GM21526 (cell line): ENCODE measurements at regions not wholly inside any gene's neighbourhood (a gene's known extent, or its start where the extent isn't known, plus 50 kb on each side); places are given as distances from the start of the nearest gene placed in this dataset.

Experiments used
- ATAC-seq: cut with Tn5 transposase; IDR thresholded peaks from one replicate; pipeline ENCODE4 v1.9.1; 2021; ENCODE audit warnings: moderate library complexity; ENCODE audit not compliant: unreplicated experiment, low FRiP score

DNA sequence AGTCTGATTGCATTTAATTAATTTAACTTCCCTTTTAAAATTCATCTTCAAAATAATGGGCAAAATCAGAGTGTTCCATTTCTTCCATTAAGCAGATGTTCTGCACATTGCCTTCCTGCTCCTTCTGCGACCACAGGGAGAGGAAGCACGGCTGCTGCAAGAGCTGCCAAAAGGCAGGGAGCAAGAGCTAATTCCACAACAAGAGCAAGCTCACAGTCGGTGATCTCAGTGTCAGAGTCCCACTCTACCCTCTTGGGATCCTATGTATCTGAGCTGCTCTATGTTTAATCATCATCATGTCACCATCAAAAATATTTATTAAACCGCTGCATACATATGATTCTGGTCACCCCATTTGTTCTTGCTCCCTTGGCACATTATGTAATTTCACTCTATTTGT, 255.3 kb upstream of the CAMK1G start:
- ATAC-seq, result no peak

GRCh38 chr1:209335178-209335577, 248.3 kb upstream of the CAMK1G start:
- peak; percentile 95 for ATAC-seq

- no peak for ATAC-seq
These were observed 242.4 kb upstream of the CAMK1G start for GRCh38 chr1:209341146-209341545.

- ATAC-seq, result no peak
These were observed 241.7 kb upstream of the CAMK1G start for GRCh38 chr1:209341673-209342420.

GRCh38 chr1:209342441-209343175, 240.9 kb upstream of the CAMK1G start:
- no peak for ATAC-seq

DNA sequence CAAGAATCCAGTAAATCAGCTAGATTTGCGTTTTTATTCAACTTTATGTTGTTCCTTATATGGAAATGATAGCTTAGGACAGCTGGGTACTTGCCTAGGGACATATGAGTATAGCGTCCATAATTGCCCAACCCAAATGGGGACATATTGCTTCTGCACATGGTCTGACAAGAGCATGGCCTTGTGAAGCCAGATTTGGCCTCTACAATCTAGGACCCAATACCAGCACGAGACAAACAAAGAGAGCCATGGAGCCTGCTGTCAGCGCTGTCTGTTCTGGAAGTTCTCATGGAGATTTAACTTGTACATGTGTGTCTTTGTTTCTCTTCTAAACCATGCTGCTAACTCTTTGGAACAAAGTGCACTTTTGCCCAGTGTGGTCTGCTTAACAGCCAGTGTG, 240.0 kb upstream of the CAMK1G start:
- ATAC-seq, result no peak

DNA sequence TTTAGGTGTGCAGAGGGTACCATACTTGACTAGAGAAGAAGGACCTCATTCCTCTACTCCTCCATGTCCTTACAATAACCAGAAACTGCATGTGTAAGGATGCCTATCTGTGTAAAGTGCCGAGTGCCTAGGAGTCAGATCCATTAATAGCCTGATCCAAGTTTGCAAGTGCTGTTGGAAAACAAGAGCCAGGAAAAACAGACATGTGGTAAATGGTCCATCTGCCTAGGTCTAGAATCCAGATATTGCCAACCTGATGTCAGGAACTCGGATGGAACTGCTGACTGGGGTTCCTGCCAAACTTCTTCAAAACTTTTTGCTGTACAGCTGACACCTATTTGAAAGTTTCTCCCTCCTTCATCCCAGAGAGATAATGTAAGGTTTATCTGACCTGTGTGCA, 239.4 kb upstream of the CAMK1G start:
- ATAC-seq, result no peak

GRCh38 chr1:209349363-209350308, 233.9 kb upstream of the CAMK1G start:
- ATAC-seq, result no peak

- ATAC-seq, result no peak
These were observed 230.5 kb upstream of the CAMK1G start for GRCh38 chr1:209353053-209353452.

DNA sequence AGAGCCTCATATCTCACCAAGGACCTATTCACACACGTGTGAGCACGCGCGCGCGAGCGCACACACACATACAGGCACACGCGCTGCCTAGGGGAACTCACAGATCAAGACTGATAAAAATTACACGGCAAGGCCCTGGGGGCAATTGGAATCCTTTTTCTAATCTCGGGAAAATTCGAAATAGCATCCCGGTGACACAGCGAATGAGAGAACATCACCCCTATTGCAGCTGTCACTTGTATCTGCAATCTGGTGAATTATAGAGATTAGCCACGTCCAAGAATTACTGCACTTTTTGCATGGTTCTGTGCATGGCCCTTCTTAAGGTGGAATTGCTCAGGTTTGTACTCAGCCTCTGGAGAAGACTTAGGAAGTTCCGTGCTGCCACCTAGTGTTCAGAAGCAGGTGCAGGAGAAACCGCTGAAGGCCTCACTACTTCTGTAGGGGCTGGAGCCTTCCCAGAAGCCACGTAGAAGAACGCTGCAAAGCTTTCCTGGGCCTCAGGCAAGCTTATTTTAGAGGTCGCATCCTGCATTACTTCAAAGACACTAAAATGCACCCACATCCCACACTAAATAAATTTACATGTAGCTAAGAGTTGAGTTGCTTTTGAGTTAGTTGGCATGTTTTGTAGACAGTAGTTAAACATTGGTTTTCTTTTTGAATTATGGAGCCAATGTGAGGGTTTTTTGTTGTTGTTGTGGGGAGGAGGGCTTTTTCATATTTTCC, 229.2 kb upstream of the CAMK1G start:
- peak; percentile 85 for ATAC-seq

DNA sequence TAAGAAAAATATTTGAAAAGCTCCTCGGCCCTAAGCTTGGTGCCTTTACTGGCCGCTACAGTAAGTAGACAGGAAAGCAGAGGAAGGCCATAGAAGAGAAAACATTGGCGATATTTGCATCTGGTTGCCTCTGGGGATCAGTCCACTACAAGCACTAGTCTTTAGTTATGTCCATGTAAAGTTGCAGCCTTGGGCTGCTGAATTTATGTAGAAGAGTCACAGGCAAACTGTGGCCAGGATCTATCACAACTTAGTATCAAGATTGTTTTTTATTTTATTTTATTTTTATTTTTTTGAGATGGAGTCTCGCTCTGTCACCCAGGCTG, 228.7 kb upstream of the CAMK1G start:
- ATAC-seq, result no peak

DNA sequence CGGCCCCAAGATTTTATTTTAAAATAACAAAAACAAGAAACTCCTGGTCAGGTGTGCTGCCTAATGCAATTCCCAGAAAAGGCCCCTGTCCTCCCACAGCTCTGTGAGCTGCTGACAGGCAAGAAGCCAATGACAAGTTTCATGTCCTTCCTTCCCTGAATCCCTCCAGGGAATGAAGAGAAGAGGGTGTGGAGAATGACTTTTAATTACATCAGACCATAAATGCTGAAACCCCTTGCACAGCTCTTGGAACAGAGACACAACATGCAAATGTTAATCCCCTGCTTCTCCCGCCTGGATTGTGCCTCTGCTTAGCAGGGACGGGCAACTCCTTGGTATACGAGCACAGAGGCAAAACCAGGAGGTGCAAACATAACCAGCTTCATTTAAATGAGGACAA, 228.1 kb upstream of the CAMK1G start:
- no peak for ATAC-seq

- ATAC-seq, result no peak
These were observed 226.5 kb upstream of the CAMK1G start for GRCh38 chr1:209356976-209357377.

DNA sequence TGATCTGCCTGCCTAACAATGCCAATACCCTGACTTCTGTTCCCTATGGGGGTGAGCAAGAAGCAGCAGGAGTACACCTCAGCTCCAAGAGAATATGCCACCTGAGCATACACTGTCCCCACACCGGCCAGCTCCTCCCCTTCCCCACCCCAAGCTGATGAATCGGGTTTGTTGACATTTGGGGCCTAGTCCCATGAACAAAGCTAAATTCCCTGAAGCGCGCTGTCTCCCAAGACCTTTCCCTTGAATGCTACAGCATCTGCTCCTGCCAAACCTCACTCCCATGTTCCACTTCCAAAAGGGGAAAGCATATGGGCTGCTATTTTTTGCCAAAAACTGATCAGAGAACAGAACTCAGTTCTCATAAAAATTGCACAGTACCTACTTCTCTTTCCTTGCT, 220.4 kb upstream of the CAMK1G start:
- no peak for ATAC-seq

GRCh38 chr1:209364716-209365115, 218.8 kb upstream of the CAMK1G start:
- ATAC-seq, result no peak

DNA sequence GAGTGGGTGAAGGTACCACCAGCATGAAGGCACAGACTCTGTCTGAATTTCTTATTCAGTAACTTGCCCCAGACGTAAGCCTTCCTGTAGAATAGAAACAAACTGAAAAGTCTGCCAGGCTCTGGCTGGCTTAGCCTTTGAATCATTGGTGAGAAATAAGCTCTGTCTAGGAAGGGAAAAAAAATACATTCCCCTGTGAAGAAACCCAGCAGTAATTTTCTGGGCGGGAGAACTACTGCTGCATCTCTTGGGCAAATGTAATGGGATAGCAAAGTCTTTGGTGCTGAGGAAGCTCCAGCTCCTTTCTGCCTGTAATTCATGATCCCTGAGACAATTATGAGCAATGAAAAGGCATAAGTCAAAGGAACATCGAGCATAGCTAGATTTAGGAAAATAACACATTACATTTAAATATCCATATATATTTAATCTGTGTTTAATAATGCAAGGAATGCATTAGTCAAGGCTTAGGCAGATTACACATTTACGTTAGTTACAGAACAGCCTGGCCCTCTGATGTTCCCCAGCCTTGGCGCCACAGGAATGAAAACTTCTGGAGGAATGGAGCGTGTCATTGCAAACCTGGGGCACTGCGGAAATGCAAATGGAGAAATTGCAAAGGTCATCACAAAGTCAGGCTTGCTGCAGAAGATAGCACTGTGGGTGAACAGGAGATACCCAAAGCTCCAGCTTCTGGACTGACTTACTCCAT, 216.3 kb upstream of the CAMK1G start:
- ATAC-seq, result no peak

GRCh38 chr1:209368864-209369598, 214.5 kb upstream of the CAMK1G start:
- no peak for ATAC-seq

DNA sequence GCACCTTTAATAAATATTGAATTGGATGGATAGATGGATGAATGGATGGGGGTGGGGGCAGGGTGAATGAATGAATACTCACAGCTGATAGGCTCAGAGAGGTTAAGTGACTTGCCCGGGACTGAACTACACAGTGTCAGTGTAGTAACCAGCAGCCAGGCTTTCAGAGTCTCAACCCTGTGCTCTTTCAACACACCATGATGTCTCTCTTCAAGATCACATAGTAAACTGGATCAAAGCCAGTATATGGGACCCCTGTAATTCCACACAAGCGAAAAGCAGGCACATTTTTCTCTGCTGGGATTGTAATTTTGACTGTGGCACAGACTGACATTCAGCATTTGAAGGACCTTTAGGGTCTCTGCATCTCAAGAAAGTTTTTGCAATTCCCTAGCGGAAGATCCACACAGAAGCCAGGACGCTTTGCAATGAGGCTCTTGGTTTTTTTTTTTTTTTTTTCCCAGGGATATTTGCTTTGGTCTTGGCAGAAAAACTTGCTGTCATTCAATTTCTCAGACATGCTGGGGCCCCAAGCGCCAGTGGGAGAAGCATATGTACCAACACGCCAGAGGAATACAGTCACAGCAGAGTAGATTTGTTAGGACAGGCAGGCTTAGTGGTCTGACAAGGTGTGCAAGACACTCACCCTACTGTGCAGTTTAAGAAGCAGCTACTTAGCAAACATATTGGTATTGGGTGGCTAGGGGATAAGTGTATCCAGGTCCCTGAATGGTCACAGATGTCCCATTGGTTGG, 213.1 kb upstream of the CAMK1G start:
- no peak for ATAC-seq

GRCh38 chr1:209375097-209375496, 208.4 kb upstream of the CAMK1G start:
- ATAC-seq, result no peak
